ENCODE measurements at regions not wholly inside any gene's neighbourhood (a gene's known extent, or its start where the extent isn't known, plus 50 kb on each side); places are given as distances from the start of the nearest gene placed in this dataset.

GRCh38 chr3:30372837-30373236 is 233.6 kb upstream of the TGFBR2 start:
- TF ChIP-seq, protein P1, sequence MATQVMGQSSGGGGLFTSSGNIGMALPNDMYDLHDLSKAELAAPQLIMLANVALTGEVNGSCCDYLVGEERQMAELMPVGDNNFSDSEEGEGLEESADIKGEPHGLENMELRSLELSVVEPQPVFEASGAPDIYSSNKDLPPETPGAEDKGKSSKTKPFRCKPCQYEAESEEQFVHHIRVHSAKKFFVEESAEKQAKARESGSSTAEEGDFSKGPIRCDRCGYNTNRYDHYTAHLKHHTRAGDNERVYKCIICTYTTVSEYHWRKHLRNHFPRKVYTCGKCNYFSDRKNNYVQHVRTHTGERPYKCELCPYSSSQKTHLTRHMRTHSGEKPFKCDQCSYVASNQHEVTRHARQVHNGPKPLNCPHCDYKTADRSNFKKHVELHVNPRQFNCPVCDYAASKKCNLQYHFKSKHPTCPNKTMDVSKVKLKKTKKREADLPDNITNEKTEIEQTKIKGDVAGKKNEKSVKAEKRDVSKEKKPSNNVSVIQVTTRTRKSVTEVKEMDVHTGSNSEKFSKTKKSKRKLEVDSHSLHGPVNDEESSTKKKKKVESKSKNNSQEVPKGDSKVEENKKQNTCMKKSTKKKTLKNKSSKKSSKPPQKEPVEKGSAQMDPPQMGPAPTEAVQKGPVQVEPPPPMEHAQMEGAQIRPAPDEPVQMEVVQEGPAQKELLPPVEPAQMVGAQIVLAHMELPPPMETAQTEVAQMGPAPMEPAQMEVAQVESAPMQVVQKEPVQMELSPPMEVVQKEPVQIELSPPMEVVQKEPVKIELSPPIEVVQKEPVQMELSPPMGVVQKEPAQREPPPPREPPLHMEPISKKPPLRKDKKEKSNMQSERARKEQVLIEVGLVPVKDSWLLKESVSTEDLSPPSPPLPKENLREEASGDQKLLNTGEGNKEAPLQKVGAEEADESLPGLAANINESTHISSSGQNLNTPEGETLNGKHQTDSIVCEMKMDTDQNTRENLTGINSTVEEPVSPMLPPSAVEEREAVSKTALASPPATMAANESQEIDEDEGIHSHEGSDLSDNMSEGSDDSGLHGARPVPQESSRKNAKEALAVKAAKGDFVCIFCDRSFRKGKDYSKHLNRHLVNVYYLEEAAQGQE (IDR thresholded peaks at IDR 0.05; ENCODE audit: insufficient read depth in 1 of 2, low read depth in 2 of 2, low read length in 1 of 2): no peak
- TF ChIP-seq, protein P2, sequence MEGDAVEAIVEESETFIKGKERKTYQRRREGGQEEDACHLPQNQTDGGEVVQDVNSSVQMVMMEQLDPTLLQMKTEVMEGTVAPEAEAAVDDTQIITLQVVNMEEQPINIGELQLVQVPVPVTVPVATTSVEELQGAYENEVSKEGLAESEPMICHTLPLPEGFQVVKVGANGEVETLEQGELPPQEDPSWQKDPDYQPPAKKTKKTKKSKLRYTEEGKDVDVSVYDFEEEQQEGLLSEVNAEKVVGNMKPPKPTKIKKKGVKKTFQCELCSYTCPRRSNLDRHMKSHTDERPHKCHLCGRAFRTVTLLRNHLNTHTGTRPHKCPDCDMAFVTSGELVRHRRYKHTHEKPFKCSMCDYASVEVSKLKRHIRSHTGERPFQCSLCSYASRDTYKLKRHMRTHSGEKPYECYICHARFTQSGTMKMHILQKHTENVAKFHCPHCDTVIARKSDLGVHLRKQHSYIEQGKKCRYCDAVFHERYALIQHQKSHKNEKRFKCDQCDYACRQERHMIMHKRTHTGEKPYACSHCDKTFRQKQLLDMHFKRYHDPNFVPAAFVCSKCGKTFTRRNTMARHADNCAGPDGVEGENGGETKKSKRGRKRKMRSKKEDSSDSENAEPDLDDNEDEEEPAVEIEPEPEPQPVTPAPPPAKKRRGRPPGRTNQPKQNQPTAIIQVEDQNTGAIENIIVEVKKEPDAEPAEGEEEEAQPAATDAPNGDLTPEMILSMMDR (IDR thresholded peaks at IDR 0.05): no peak
- TF ChIP-seq POLR2AphosphoS5 (IDR thresholded peaks at IDR 0.05; ENCODE audit: low read depth, low read length) (no peak), TCF7L2 (IDR thresholded peaks at IDR 0.05; ENCODE audit: low read depth, low read length) (no peak)

Measured in Panc1 (cell line).